BJ (cell line): ENCODE measurements at regions not wholly inside any gene's neighbourhood (a gene's known extent, or its start where the extent isn't known, plus 50 kb on each side); places are given as distances from the start of the nearest gene placed in this dataset.

Experiments
- CTCF ChIA-PET: fragments of 350-600 bp; formaldehyde crosslinking; extraction: SDS; loops from one replicate; lab custom pipeline; 2021; ENCODE audit warnings: antibody characterized with exemption, inconsistent platforms; lab: Yijun Ruan, JAX
- POLR2A ChIA-PET: fragments of 300-600 bp; sonication (Branson Sonifier 250); formaldehyde crosslinking; extraction: SDS; loops from one replicate; lab custom pipeline; 2021; ENCODE audit warnings: antibody characterized with exemption; lab: Charles Lee
- DNase-seq: peaks from one replicate; pipeline ENCODE4 v3.0.0-alpha.2; 2011; ENCODE audit warnings: low read depth
- H3K27me3 ChIP-seq: 2 replicates; pipeline ENCODE4 v1.6.0; 2011; ENCODE audit warnings: low read length; ENCODE audit not compliant: control insufficient read depth, insufficient read depth
- H3K36me3 ChIP-seq: 2 replicates; pipeline ENCODE4 v1.5.1; 2011; ENCODE audit warnings: low read length; ENCODE audit not compliant: control insufficient read depth, insufficient read depth
- H3K4me3 ChIP-seq: 2 replicates; pipeline ENCODE4 v1.5.1; 2011; ENCODE audit warnings: low read depth, mild to moderate bottlenecking, control low read depth, low read length
- TF ChIP-seq, protein P1 (sequence below): IDR thresholded peaks from 2 replicates; pipeline ENCODE4 v1.5.1; 2011; ENCODE audit warnings: low read depth, mild to moderate bottlenecking, control low read depth, inconsistent platforms, low read length, moderate library complexity; ENCODE audit not compliant: insufficient read depth

GRCh38 chr13:87356314-87356713 lies 314.9 kb upstream of the SLITRK5 start:
- no peaks in the 10 kb centered on the region for H3K36me3 ChIP-seq
- DNase-seq = no peak
- TF ChIP-seq, protein P1, sequence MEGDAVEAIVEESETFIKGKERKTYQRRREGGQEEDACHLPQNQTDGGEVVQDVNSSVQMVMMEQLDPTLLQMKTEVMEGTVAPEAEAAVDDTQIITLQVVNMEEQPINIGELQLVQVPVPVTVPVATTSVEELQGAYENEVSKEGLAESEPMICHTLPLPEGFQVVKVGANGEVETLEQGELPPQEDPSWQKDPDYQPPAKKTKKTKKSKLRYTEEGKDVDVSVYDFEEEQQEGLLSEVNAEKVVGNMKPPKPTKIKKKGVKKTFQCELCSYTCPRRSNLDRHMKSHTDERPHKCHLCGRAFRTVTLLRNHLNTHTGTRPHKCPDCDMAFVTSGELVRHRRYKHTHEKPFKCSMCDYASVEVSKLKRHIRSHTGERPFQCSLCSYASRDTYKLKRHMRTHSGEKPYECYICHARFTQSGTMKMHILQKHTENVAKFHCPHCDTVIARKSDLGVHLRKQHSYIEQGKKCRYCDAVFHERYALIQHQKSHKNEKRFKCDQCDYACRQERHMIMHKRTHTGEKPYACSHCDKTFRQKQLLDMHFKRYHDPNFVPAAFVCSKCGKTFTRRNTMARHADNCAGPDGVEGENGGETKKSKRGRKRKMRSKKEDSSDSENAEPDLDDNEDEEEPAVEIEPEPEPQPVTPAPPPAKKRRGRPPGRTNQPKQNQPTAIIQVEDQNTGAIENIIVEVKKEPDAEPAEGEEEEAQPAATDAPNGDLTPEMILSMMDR = no peak
- CTCF ChIA-PET = no interaction called here
- no peak overlapping the region for H3K4me3 ChIP-seq
- no peaks in the 10 kb centered on the region for H3K27me3 ChIP-seq
- POLR2A ChIA-PET = no interaction called here

- no peak overlapping the region for H3K4me3 ChIP-seq
- ChIA-PET CTCF (no interaction called here), POLR2A (no interaction called here)
- H3K27me3 ChIP-seq = no peaks in the 10 kb centered on the region
- DNase-seq = no peak
- TF ChIP-seq, protein P1 = no peak
- H3K36me3 ChIP-seq = no peaks in the 10 kb centered on the region
Measured at GRCh38 chr13:87358319-87358718, 312.9 kb upstream of the SLITRK5 start.

DNA sequence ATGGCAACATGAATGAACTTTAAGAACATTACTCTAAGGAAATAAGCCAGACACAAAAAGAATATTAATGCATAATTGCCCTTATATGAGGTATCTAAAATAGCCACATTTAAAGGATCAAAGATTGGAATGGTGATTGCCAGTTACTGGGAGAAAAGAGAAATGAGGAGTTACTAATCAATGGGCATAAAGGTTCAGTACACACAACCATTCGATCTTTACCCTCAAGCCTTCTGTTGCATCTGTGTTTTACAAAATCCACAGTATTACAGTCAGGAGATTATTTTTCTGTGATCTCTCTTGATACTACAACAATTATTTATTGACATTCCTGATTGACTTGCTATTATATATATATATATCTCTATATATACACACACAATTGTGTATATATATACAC lies 310.0 kb upstream of the SLITRK5 start:
- no peak for DNase-seq
- TF ChIP-seq, protein P1 = no peak
- Histone ChIP-seq H3K27me3 (no peaks in the 10 kb centered on the region), H3K4me3 (no peak overlapping the region), H3K36me3 (no peaks in the 10 kb centered on the region)
- POLR2A ChIA-PET = no interaction called here
- CTCF ChIA-PET = no interaction called here

DNA sequence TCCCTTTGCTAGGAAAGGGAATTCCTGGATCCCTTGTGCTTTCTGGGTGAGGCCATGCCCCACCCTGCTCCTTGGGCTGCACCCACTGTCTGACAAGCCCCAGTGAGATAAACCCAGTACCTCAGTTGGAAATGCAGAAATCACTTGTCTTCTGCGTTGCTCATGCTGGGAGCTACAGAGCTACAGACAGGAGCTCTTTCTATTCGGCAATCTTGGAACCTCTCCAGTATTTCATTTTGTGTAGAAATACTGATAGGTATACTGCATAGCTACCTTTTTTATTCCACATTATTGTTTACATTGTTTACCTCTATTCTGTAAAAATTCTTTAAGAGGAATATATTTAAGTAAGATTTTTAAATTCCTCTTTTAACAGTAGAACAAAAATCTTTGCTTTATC lies 302.5 kb upstream of the SLITRK5 start:
- DNase-seq = no peak
- Histone ChIP-seq H3K36me3 (no peaks in the 10 kb centered on the region), H3K4me3 (no peak overlapping the region), H3K27me3 (no peaks in the 10 kb centered on the region)
- TF ChIP-seq, protein P1 = no peak
- CTCF ChIA-PET = no interaction called here
- POLR2A ChIA-PET = no interaction called here

DNA sequence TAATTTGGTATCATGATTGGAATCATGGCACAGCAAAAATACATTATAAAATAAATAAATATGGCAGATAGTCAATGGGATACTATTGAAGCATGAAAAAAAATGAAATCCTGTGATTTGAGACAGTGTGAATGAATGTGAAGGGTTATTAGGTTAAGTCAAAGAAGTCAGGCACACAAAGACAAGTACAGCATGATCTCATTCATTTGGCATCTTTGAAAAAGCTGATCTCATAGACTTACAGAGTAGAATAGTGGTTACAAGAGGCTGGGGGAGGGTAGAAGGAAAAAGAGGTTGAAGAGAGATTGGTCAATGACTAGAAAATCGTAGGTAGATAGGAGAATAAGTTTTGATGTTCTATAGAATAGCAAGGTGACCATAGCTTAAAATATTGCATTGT lies 295.1 kb upstream of the SLITRK5 start:
- CTCF ChIA-PET = no interaction called here

More for the DNA sequence above, 295.1 kb upstream of the SLITRK5 start:
- no peak for DNase-seq
- Histone ChIP-seq H3K27me3 (no peaks in the 10 kb centered on the region), H3K4me3 (no peak overlapping the region), H3K36me3 (no peaks in the 10 kb centered on the region)
- TF ChIP-seq, protein P1 = no peak
- POLR2A ChIA-PET = no interaction called here
